M059J (cell line): ENCODE measurements at regions not wholly inside any gene's neighbourhood (a gene's known extent, or its start where the extent isn't known, plus 50 kb on each side); places are given as distances from the start of the nearest gene placed in this dataset.
"Not testable (repeated sequence)": the region's sequence is repeated elsewhere in the genome, so short reads cannot be mapped to it uniquely, and the experiment has no call there.

Experiments
- DNase-seq: peaks from one replicate; pipeline ENCODE4 v3.0.0-alpha.2; 2012; ENCODE audit warnings: low read depth

DNA sequence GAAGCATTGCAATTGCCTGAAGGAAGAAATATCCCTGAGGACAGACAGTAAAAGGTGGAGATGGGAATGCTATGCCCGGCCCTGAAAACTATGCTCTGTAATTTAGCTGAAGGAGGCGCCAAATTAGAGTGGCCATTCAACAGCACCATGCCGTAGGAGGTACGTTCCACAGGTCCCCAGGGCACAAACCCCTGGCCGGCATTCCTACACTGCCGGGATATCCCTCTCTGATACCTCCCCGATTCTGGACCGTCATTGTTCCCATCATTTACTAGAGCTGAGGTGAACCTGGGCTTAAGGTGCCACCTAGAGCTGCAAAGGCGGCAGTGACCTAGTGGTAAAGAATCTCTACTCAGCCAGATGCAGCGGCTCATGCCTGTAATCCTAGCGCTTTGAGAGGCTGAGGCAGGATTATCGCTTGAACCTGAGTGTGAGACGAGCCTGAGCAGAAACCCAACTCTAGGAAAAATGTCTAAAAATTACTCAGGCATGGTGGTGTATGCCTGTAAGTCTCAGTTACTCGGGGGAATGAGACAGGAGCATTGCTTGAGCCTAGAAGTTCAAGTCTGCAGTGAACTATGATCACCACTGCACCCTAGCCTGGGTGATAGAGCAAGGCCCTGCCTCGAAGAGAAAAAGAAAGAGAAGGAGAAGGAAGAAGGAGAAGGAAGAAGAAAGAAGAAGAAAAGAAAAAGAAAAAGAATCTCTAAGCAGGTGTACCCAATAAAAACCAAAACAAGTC, 53.0 kb upstream of the TNKS2 start:
- peak; percentile 24 for DNase-seq

- peak; percentile 5 for DNase-seq
These were observed 54.8 kb upstream of the TNKS2 start for GRCh38 chr10:91743465-91743864.

- DNase-seq = no peak
These were observed 56.0 kb upstream of the TNKS2 start for GRCh38 chr10:91742229-91742628.

DNA sequence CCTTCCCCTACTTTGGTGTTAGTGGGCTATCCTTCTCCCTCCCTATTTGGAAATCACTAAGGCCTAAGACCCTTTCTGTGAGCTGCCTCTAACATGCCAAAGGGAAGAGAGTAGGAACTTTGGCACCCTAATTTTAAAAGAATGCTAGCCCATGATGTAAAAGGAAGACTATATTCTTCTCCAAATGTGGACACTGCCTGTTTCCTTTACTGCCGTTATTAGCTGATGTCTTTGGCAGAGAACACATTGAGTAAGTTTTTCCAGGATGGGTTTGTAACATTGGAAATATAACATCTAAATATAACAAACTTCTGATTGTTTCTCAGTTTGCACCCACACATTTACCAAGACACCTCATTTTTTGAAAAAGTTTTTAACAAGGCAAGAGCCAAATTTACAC, 56.9 kb upstream of the TNKS2 start:
- no peak for DNase-seq

- no peak for DNase-seq
These were observed 57.8 kb upstream of the TNKS2 start for GRCh38 chr10:91740353-91740924.

GRCh38 chr10:91732265-91732664, 66.0 kb upstream of the TNKS2 start:
- DNase-seq = not testable (repeated sequence)

- DNase-seq = not testable (repeated sequence)
These were observed 68.9 kb upstream of the TNKS2 start for GRCh38 chr10:91729339-91729738.

DNA sequence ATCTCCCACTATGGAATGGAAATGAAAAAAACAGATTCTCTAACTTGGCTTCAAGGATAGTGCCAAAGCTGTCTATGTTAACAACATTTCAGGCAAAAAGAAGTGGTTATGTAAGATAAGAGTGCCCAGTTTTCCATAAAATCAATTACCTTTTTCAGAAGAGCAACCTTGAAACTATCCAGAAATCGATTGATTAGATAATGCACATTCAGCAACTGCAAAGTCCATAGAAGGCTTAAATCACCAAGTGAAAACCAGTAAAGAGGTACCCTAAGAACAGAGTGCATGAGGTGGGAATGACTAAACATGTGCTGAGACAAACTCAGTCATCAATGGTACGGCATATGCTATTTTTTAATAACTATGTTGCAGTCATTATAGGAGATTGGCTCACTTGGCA, 71.9 kb upstream of the TNKS2 start:
- no peak for DNase-seq

DNA sequence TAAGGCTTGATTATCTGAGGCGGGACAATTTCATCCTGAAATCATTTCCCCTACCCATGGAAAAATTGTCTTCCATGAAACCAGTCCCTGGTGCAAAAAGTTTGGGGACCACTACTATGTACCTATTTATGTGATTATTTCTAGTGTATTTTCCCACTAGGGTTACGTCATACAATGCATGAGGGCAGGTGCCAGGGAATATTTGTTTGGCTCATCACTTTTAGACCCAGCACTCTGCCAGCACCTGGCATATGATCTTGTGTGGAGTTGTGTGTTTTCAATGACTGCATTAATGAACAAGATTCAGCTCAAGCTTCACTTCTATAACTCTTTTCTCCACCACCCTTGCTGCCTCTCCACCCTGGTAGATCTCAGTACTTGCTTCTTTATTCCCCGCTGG, 73.3 kb upstream of the TNKS2 start:
- DNase-seq = no peak

GRCh38 chr10:91713461-91714072, 80.7 kb upstream of the PPP1R3C start:
- DNase-seq = no peak

DNA sequence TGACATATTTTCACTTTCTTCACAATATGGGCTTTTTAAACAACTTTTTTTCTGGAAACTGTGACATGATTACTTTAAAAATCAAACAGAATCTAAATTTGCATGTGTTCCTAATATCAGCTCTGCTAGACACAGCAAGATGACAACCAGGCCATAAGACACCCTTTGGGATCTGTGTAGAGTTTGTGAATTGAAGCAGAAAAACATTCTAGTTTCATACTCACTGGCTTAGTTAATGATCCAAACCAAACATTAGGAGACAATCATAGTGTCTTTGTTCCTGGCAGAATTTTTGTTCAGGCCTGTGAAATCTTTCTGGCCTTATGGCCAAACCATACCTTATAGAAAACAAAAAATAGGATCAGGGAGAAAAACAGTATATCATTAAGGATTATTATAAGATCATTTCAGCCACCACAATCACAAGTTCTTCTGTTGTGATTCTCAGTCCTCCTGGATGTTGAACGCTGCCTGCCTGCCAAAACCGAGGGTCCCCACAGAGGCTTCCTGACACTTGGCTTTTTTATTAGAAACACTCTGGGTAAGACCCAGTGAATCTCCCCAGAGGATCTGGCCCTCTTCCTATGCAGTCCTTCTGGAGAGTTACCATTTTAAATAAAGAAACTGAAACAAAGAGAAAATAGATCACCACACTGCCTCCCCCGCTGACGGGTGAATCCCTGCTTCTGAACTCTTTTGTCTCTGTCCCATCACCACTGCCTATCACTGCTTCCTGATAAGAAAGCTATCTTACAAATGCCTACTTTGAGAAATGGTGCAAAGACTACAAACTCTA, 79.2 kb upstream of the PPP1R3C start:
- no peak for DNase-seq

- peak; percentile 55 for DNase-seq
These were observed 76.5 kb upstream of the PPP1R3C start for GRCh38 chr10:91709394-91709798.

- DNase-seq = no peak
These were observed 75.4 kb upstream of the PPP1R3C start for GRCh38 chr10:91708174-91708861.

GRCh38 chr10:91707236-91707635, 74.4 kb upstream of the PPP1R3C start:
- DNase-seq = no peak

- no peak for DNase-seq
These were observed 73.2 kb upstream of the PPP1R3C start for GRCh38 chr10:91705948-91706670.

GRCh38 chr10:91702620-91703019, 69.7 kb upstream of the PPP1R3C start:
- DNase-seq = no peak

GRCh38 chr10:91700788-91701444, 68.0 kb upstream of the PPP1R3C start:
- DNase-seq = peak; percentile 68

DNA sequence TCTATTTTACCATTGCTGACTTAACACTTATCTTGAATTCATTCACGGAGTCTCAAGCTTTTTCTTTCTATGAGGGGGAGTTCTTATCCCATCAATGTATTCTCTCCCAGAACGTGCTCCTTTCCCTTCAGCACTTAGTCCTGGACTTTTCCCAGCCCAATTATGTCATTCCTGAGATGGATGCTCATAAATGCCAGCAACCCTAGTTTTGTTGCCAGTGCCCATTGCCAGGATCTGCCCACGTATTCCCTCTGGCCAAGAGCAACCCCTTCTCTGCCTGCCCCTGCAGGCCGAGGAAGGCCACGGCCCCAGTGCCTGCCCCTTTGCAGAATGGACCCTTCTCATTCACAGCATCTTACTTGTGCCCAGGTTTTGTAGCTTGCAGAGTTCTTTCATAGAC, 67.4 kb upstream of the PPP1R3C start:
- peak; percentile 38 for DNase-seq

- no peak for DNase-seq
These were observed 65.4 kb upstream of the PPP1R3C start for GRCh38 chr10:91698258-91698657.

GRCh38 chr10:91694170-91694794, 61.4 kb upstream of the PPP1R3C start:
- DNase-seq = peak; percentile 53
